Peyer's patch (tissue), 4 donors: ENCODE measurements at regions not wholly inside any gene's neighbourhood (a gene's known extent, or its start where the extent isn't known, plus 50 kb on each side); places are given as distances from the start of the nearest gene placed in this dataset.
"Not testable (repeated sequence)": the region's sequence is repeated elsewhere in the genome, so short reads cannot be mapped to it uniquely, and the experiment has no call there.

Experiments
- DNase-seq, 3 donors: peaks; one replicate each; pipeline ENCODE4 v3.0.0-alpha.2; 2017 to 2019
- H3K27ac ChIP-seq, 4 donors: fragments of 200-600 bp; sonication (generic); one replicate each; pipeline ENCODE4 v1.5.1; 2016 to 2019
- H3K27me3 ChIP-seq, 2 donors: fragments of 200-600 bp; sonication (generic); one replicate each; pipeline ENCODE4 v1.5.1; 2019
- H3K36me3 ChIP-seq, 3 donors: fragments of 200-600 bp; sonication (generic); one replicate each; pipeline ENCODE4 v1.5.1; 2016 to 2019
- H3K4me1 ChIP-seq, 4 donors: fragments of 200-600 bp; sonication (generic); one replicate each; pipeline ENCODE4 v1.5.1; 2016 to 2019
- H3K4me3 ChIP-seq, 4 donors: fragments of 200-600 bp; sonication (generic); 1 replicate in 3 of 4; 2 replicates in 1 of 4; pipeline ENCODE4 v1.5.1; 2016 to 2019; ENCODE audit warnings: mild to moderate bottlenecking in 1 of 4
- H3K9me3 ChIP-seq, 4 donors: fragments of 200-600 bp; sonication (generic); one replicate each; pipeline ENCODE4 v1.5.1; 2016 to 2019; ENCODE audit warnings: mild to moderate bottlenecking in 1 of 4
- POLR2A ChIP-seq, 2 donors: fragments of 450-650 bp; IDR thresholded peaks; one replicate each; pipeline ENCODE4 v1.5.1; 2017; ENCODE audit warnings: antibody characterized with exemption in 2 of 2, mild to moderate bottlenecking in 2 of 2, moderate library complexity in 2 of 2
- TF ChIP-seq, protein P1 (sequence below), 6 experiments: fragments of 450-650 bp in 4 of 6; fragments of 200-600 bp in 2 of 6; sonication (generic) in 1 of 6; IDR thresholded peaks; one replicate each; pipeline ENCODE4 v1.5.1; 2017 to 2019; ENCODE audit warnings: antibody characterized with exemption in 6 of 6, mild to moderate bottlenecking in 3 of 6, moderate library complexity in 1 of 6

DNA sequence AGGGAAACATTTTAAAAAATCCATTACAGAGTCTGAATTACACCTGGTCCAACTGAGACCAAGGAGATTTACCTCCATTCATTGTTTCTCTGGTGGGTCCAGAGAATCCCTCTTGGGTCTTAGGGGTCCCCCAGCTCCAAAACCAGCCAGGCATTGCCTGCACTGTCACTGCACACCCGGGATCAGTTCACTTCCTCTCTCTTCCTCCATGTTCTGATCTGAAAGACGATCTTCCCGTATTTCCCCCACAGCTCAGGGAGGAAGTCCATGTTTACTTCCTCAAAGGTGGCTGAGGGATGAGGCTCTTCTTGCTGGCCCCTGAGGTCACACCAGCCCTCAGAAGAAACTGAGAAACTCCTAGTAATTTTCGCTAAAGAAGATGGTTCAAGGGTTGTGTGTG lies 159.7 kb downstream of the BMP7 start:
- Histone ChIP-seq H3K27ac (no peak overlapping the region), H3K9me3 (no peaks in the 10 kb centered on the region), H3K36me3 (no peaks in the 10 kb centered on the region), H3K4me1 (no peaks in the 10 kb centered on the region), H3K4me3 (no peak overlapping the region), H3K27me3 (no peaks in the 10 kb centered on the region)
- no peak for TF ChIP-seq POLR2A (IDR thresholded peaks at IDR 0.05)
- TF ChIP-seq, protein P1, sequence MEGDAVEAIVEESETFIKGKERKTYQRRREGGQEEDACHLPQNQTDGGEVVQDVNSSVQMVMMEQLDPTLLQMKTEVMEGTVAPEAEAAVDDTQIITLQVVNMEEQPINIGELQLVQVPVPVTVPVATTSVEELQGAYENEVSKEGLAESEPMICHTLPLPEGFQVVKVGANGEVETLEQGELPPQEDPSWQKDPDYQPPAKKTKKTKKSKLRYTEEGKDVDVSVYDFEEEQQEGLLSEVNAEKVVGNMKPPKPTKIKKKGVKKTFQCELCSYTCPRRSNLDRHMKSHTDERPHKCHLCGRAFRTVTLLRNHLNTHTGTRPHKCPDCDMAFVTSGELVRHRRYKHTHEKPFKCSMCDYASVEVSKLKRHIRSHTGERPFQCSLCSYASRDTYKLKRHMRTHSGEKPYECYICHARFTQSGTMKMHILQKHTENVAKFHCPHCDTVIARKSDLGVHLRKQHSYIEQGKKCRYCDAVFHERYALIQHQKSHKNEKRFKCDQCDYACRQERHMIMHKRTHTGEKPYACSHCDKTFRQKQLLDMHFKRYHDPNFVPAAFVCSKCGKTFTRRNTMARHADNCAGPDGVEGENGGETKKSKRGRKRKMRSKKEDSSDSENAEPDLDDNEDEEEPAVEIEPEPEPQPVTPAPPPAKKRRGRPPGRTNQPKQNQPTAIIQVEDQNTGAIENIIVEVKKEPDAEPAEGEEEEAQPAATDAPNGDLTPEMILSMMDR (IDR thresholded peaks at IDR 0.05), result no peak
- no peak for DNase-seq

DNA sequence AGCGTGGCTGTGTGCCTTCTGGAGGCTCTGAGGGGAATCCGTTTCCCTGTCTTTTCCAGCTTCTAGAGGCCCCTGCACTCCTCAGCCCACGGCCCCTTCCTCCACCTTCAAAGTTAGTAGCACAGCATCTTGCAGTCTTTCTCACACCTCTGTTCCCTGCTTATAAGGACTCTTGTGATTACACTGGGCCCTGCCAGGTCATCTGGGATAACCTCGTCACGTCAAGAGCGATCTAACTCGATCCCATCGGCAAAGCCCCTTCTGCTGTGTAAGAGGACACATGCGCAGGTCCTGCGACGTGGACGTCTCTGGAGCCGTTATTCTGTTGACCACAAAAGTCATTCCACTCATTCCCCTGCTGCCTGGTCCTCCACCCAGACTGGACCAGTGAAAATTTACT lies 159.2 kb downstream of the BMP7 start:
- no peaks in the 10 kb centered on the region for H3K27me3 ChIP-seq
- H3K4me3 ChIP-seq, result no peak overlapping the region
- DNase-seq, result no peak
- H3K27ac ChIP-seq, result no peak overlapping the region
- no peaks in the 10 kb centered on the region for H3K36me3 ChIP-seq
- H3K4me1 ChIP-seq, result no peaks in the 10 kb centered on the region
- H3K9me3 ChIP-seq, result no peaks in the 10 kb centered on the region
- TF ChIP-seq, protein P1 (IDR thresholded peaks at IDR 0.05), result no peak
- TF ChIP-seq POLR2A (IDR thresholded peaks at IDR 0.05), result no peak

DNA sequence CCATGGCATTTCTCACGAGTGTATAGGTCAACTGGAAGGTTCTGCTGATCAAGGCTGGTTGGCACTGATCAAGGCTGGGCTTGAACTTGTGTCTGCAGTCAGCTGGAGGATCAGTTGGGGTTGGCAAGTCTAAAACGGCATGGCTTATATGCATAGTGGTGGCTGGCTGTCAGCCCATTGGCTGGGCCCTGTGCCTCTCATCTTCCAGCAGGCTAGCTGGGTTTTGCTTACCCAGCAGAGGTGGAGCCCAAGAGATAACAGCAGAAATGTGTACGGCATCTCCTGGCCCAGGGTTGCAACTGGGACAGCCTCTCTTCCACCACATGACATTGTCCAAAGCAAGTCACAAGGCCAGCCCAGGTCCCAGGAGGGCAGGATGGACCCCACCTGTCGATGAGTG lies 158.2 kb downstream of the BMP7 start:
- DNase-seq, result no peak
- H3K27ac ChIP-seq, result no peak overlapping the region

DNA sequence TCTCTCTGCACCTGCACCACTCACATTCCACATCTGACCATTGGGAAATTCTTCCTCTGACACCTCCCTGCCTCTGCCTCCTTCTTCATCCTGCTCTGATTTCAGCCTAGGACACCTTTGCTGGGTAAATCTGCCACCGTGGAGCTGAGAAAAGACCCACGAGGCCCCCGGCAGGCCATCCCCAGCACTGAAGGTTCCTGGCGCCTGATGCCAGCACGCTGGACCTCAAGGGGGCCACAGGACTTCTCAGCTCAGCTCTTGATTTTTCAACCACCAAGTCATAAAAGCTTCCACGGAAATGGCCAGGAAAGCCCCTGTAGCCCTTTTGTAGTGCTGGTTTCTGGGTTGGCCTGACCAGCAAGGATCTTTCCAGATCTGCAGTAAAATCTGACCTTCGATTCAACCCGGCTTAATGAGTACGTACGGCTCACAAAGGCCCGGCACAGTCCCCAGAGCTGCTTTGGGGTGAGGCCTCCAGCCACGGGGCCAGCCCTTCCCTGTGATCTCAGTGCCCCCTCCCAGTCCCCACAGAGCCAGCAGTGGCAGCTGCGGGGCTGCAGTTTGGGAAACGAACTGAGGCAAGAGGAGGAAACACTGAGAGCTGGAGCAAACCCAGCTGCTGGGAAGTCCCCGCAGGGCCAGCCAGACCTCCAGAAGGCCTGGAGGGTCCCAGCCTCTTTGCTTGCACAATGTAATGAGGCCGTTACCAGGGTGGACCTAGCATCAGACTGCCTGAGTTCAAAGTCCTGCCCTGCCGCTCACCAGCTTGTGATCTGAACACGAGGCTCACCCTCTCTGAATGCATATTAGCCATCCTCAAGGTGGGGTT lies 157.5 kb downstream of the BMP7 start:
- H3K27ac ChIP-seq, result no peak overlapping the region
- TF ChIP-seq, protein P1 (IDR thresholded peaks at IDR 0.05), result no peak
- TF ChIP-seq POLR2A (IDR thresholded peaks at IDR 0.05), result no peak

More for the DNA sequence above, 158.2 kb downstream of the BMP7 start:
- TF ChIP-seq POLR2A (IDR thresholded peaks at IDR 0.05), result no peak
- TF ChIP-seq, protein P1 (IDR thresholded peaks at IDR 0.05), result no peak
- Histone ChIP-seq H3K9me3 (no peaks in the 10 kb centered on the region), H3K4me3 (no peak overlapping the region), H3K4me1 (no peaks in the 10 kb centered on the region), H3K36me3 (no peaks in the 10 kb centered on the region), H3K27me3 (no peaks in the 10 kb centered on the region)

DNA sequence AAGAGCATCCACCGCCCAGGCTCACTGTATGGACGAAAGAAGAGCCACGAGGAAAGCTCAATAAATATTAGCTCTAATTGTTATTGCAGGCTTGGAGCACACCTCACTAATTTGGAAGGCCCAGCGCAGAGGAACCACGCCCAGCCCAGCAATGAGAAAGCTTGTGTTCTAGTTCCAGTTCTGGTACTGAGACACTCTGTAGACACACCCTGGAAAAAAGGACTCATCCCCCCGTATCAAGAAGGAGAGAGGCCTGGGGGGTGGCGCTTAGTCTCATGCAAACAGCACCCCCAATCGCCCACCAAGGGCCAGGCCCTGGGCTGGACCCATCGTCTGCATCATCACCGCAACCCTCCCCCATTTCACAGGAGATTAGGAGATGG lies 156.9 kb downstream of the BMP7 start:
- no peak overlapping the region for H3K4me3 ChIP-seq
- H3K27me3 ChIP-seq, result no peaks in the 10 kb centered on the region
- no peak for DNase-seq
- no peak overlapping the region for H3K27ac ChIP-seq
- TF ChIP-seq, protein P1 (IDR thresholded peaks at IDR 0.05), result no peak
- no peak for TF ChIP-seq POLR2A (IDR thresholded peaks at IDR 0.05)
- no peaks in the 10 kb centered on the region for H3K9me3 ChIP-seq
- H3K36me3 ChIP-seq, result no peaks in the 10 kb centered on the region
- no peaks in the 10 kb centered on the region for H3K4me1 ChIP-seq

More for the DNA sequence above, 157.5 kb downstream of the BMP7 start:
- no peaks in the 10 kb centered on the region for H3K4me1 ChIP-seq
- H3K27me3 ChIP-seq, result no peaks in the 10 kb centered on the region
- no peak for DNase-seq
- no peaks in the 10 kb centered on the region for H3K9me3 ChIP-seq
- no peak overlapping the region for H3K4me3 ChIP-seq
- H3K36me3 ChIP-seq, result no peaks in the 10 kb centered on the region

DNA sequence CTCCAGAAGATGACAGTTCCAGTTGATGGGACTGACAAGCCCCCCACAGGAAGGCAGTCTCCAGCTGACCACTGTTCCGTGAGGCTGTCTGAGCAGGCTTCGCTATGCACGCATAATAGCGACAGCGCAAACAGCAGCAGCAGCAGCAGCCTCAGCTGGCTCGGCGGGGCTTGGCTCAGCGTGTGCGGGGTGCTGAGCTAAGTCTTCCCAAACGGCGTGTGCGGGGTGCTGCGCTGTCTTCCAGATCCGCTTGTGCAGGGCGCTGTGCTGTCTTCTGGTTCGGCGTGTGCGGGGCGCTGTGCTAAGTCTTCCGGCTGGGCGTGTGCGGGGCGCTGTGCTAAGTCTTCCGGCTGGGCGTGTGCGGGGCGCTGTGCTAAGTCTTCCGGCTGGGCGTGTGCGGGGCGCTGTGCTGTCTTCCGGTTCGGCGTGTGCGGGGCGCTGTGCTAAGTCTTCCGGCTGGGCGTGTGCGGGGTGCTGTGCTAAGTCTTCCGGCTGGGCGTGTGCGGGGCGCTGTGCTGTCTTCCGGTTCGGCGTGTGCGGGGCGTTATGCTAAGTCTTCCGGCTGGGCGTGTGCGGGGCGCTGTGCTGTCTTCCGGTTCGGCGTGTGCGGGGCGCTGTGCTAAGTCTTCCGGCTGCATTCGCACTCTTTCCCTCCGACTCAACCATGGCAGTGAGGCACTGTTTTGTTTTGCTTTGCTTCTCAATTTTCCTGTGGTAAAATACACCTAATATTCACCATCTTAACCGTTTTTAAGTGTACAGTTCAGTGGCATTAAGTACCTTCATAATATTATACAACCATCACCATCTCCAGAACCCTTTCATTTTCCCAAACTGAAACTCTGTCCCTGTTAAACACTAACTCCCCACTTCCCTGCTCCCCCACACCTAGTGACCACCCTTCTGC lies 156.1 kb downstream of the BMP7 start:
- DNase-seq, H3K9me3 ChIP-seq, H3K27me3 ChIP-seq, H3K36me3 ChIP-seq, H3K27ac ChIP-seq, H3K4me3 ChIP-seq, H3K4me1 ChIP-seq: not testable (repeated sequence)
